B cell (primary cell): ENCODE measurements at regions not wholly inside any gene's neighbourhood (a gene's known extent, or its start where the extent isn't known, plus 50 kb on each side); places are given as distances from the start of the nearest gene placed in this dataset.

Experiments
- EZH2 ChIP-seq: IDR thresholded peaks from 2 replicates; pipeline ENCODE4 v1.6.1; 2012; ENCODE audit warnings: borderline replicate concordance, low read depth, mild to moderate bottlenecking, moderate library complexity, low read length; ENCODE audit not compliant: insufficient read depth, poor library complexity, severe bottlenecking
- TF ChIP-seq, protein P1 (sequence below): fragments of 200-600 bp; IDR thresholded peaks from one replicate; pipeline ENCODE4 v1.8.0; 2022; ENCODE audit warnings: antibody characterized with exemption, mild to moderate bottlenecking

DNA sequence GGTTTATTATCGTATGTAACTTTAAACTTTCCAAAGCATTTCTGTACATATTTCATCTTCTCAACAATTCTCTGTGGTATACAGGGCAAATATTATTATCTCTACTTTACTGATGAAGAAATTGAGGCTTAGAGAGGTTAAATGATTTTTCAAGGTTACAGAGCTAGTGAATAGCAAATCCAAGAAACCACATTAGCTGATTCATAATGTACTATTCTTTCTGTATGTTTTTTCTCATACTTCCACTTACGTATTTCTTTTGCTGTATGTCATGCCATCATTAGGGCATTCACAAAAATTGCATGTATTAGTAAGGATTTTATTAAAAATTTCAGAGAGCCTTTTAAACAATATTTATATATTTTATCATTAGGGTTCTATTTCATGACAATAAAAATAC, 372.4 kb upstream of the DMAC1 start:
- TF ChIP-seq, protein P1, sequence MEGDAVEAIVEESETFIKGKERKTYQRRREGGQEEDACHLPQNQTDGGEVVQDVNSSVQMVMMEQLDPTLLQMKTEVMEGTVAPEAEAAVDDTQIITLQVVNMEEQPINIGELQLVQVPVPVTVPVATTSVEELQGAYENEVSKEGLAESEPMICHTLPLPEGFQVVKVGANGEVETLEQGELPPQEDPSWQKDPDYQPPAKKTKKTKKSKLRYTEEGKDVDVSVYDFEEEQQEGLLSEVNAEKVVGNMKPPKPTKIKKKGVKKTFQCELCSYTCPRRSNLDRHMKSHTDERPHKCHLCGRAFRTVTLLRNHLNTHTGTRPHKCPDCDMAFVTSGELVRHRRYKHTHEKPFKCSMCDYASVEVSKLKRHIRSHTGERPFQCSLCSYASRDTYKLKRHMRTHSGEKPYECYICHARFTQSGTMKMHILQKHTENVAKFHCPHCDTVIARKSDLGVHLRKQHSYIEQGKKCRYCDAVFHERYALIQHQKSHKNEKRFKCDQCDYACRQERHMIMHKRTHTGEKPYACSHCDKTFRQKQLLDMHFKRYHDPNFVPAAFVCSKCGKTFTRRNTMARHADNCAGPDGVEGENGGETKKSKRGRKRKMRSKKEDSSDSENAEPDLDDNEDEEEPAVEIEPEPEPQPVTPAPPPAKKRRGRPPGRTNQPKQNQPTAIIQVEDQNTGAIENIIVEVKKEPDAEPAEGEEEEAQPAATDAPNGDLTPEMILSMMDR, result no peak
- TF ChIP-seq EZH2, result no peak
